Parathyroid adenoma (tissue), 2 donors: ENCODE measurements at regions not wholly inside any gene's neighbourhood (a gene's known extent, or its start where the extent isn't known, plus 50 kb on each side); places are given as distances from the start of the nearest gene placed in this dataset.

Experiments
- H2AFZ ChIP-seq: fragments of 300-600 bp; sonication (generic); one replicate; pipeline ENCODE4 v1.7.0; 2017; ENCODE audit warnings: antibody characterized with exemption, mild to moderate bottlenecking
- H3K27ac ChIP-seq: fragments of 300-600 bp; sonication (generic); one replicate; pipeline ENCODE4 v1.7.0; 2017
- H3K27me3 ChIP-seq: fragments of 300-600 bp; sonication (generic); one replicate; pipeline ENCODE4 v1.7.0; 2017; ENCODE audit warnings: low read length; ENCODE audit not compliant: control insufficient read depth, insufficient read depth
- H3K36me3 ChIP-seq: fragments of 300-600 bp; sonication (generic); one replicate; pipeline ENCODE4 v1.7.0; 2017; ENCODE audit warnings: low read length; ENCODE audit not compliant: control insufficient read depth, insufficient read depth
- H3K4me1 ChIP-seq: fragments of 300-600 bp; sonication (generic); one replicate; pipeline ENCODE4 v1.7.0; 2017; ENCODE audit warnings: control low read depth
- H3K4me2 ChIP-seq: fragments of 300-600 bp; sonication (generic); one replicate; pipeline ENCODE4 v1.7.0; 2017; ENCODE audit warnings: low read length
- H3K4me3 ChIP-seq: fragments of 300-600 bp; sonication (generic); one replicate; pipeline ENCODE4 v1.7.0; 2017; ENCODE audit warnings: low read depth, low read length
- H3K79me2 ChIP-seq: fragments of 300-600 bp; sonication (generic); one replicate; pipeline ENCODE4 v1.7.0; 2017; ENCODE audit warnings: control low read depth
- H3K9ac ChIP-seq: fragments of 300-600 bp; sonication (generic); one replicate; pipeline ENCODE4 v1.7.0; 2017; ENCODE audit warnings: mild to moderate bottlenecking
- H3K9me3 ChIP-seq: fragments of 300-600 bp; sonication (generic); one replicate; pipeline ENCODE4 v1.7.0; 2017; ENCODE audit warnings: low read length; ENCODE audit not compliant: control insufficient read depth
- CTCF ChIP-seq: fragments of 300-600 bp; sonication (generic); IDR thresholded peaks from one replicate; pipeline ENCODE4 v1.7.0; 2017; ENCODE audit warnings: antibody characterized with exemption, mild to moderate bottlenecking
- donor health status: primary hyperparathyroidism.

GRCh38 chr11:95339086-95339901, 108.3 kb upstream of the SESN3 start:
- no peaks in the 10 kb centered on the region for H3K9me3 ChIP-seq
- H2AFZ ChIP-seq, result peak overlapping the region; percentile 41
- H3K79me2 ChIP-seq, result no peaks in the 10 kb centered on the region
- H3K9ac ChIP-seq, result no peak overlapping the region
- H3K27me3 ChIP-seq, result no peaks in the 10 kb centered on the region
- peak overlapping the region; percentile 47 for H3K4me2 ChIP-seq
- peak overlapping the region; percentile 98 for H3K27ac ChIP-seq
- H3K4me3 ChIP-seq, result peak overlapping the region; percentile 18
- TF ChIP-seq CTCF, result no peak
- peaks cover 44% of the 10 kb centered on the region for H3K4me1 ChIP-seq
- H3K36me3 ChIP-seq, result no peaks in the 10 kb centered on the region

- H3K9me3 ChIP-seq, result no peaks in the 10 kb centered on the region
- H3K4me1 ChIP-seq, result peaks cover 46% of the 10 kb centered on the region
- peak overlapping the region; percentile 18 for H3K4me3 ChIP-seq
- H2AFZ ChIP-seq, result peak overlapping the region; percentile 41
- H3K27ac ChIP-seq, result peak overlapping the region; percentile 98
- no peak for TF ChIP-seq CTCF
- no peaks in the 10 kb centered on the region for H3K79me2 ChIP-seq
- H3K36me3 ChIP-seq, result no peaks in the 10 kb centered on the region
- no peaks in the 10 kb centered on the region for H3K27me3 ChIP-seq
- H3K9ac ChIP-seq, result no peak overlapping the region
- H3K4me2 ChIP-seq, result peak overlapping the region; percentile 47
Measured at GRCh38 chr11:95338430-95338991, 107.5 kb upstream of the SESN3 start.

- Histone ChIP-seq H2AFZ (peak overlapping the region; percentile 91), H3K27ac (peak overlapping the region; percentile 98), H3K4me2 (peak overlapping the region; percentile 31), H3K27me3 (no peaks in the 10 kb centered on the region), H3K79me2 (no peaks in the 10 kb centered on the region), H3K4me3 (no peak overlapping the region), H3K36me3 (no peaks in the 10 kb centered on the region), H3K9me3 (no peaks in the 10 kb centered on the region), H3K4me1 (peaks cover 46% of the 10 kb centered on the region), H3K9ac (peak overlapping the region; percentile 37)
- no peak for TF ChIP-seq CTCF
Measured at GRCh38 chr11:95337972-95338429, 107.0 kb upstream of the SESN3 start.

- H2AFZ ChIP-seq, result peak overlapping the region; percentile 91
- H3K4me2 ChIP-seq, result peak overlapping the region; percentile 2
- peak overlapping the region; percentile 37 for H3K9ac ChIP-seq
- peaks cover 48% of the 10 kb centered on the region for H3K4me1 ChIP-seq
- H3K27me3 ChIP-seq, result no peaks in the 10 kb centered on the region
- no peak overlapping the region for H3K4me3 ChIP-seq
- H3K36me3 ChIP-seq, result no peaks in the 10 kb centered on the region
- peak overlapping the region; percentile 98 for H3K27ac ChIP-seq
- H3K79me2 ChIP-seq, result no peaks in the 10 kb centered on the region
- H3K9me3 ChIP-seq, result no peaks in the 10 kb centered on the region
- TF ChIP-seq CTCF, result no peak
Measured at GRCh38 chr11:95337175-95337957, 106.4 kb upstream of the SESN3 start.
